IPS DF 4.7 (cell line): ENCODE measurements at regions not wholly inside any gene's neighbourhood (a gene's known extent, or its start where the extent isn't known, plus 50 kb on each side); places are given as distances from the start of the nearest gene placed in this dataset.

Experiments
- DNase-seq: peaks from one replicate; pipeline ENCODE4 v3.0.0-alpha.2; 2013; ENCODE audit warnings: low spot score; ENCODE audit errors: extremely low read depth

- no peak for DNase-seq
Measured at GRCh38 chr18:33863912-33864311, 285.9 kb downstream of the ASXL3 start.

DNA sequence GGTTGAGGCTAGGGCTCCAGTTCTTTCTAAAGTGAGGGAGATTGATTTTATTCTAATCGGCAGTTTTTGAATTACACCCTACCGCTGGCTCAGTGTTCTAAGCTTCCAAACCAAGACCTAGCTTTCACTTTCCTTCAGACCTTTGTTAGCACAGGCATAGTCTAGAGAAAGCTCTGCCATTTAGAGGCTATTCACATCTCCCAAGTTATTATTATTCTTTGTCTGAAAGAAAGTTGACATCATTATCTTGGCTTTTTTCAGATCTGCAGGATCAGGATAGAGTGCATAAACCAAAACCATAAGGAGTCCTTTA lies 276.8 kb downstream of the ASXL3 start:
- no peak for DNase-seq

GRCh38 chr18:33854086-33854826 lies 276.2 kb downstream of the ASXL3 start:
- DNase-seq = no peak

DNA sequence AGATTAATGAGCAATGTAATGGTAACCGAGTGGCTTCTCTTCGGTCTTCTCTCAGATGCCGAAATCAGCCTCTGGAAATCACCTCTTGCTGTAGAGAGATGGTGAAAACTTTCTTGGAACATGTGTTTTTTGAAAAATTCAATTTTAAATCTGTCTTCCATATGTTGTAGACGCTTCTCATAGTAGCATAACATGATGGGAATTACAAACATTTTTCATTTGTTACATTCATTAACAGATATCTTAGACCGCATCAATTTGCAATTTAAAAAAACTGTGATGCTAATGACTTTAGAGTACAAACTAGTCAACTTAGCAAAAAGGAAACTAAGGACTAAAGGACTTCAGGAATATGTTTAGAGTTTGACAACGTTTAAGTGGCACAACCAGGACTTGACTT lies 275.2 kb downstream of the ASXL3 start:
- DNase-seq = no peak

DNA sequence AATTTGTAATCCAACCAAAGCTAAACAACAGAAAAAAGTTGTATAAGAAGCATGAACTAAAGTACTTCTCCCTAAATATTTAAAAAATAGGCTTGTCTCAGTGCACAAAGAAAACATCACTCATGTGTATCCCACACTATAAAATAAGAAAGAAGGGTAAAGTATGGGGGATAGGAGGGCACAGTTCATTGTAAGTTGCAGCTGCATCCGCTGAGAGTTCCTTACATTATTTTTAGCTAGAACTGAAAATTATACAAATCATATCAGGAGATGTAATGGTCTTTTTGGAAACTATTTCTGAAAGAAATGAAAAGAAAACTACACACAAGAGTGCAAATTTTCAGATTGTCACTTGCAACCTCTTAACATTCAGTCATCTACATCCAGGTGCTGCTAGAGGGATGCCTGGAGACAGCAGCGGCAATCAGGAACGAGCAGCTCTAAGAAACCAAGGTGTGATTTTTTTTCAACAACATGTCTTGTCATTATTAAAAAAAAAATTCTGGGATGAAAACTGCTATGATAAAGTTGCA lies 273.6 kb downstream of the ASXL3 start:
- no peak for DNase-seq

DNA sequence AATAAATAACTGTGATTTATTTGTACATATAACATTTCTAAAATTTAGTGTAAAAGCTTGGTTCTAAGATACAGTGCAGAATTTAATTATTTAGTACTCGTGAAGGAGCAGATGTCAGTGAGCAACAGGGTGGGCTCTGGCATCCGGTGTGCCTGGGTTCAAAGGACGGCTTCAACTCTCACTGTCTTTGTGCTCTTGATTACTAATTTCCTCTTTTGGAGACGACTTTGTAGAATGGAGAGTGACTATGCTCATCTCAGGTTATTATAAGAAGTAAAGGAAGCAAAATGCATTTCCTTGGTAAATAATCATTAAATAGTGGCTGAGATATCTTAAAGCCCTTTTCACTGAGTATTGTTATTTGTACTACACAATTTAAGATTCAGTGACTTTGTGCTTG lies 271.7 kb downstream of the ASXL3 start:
- DNase-seq = no peak

- no peak for DNase-seq
Measured at GRCh38 chr18:33844232-33844631, 266.2 kb downstream of the ASXL3 start.

DNA sequence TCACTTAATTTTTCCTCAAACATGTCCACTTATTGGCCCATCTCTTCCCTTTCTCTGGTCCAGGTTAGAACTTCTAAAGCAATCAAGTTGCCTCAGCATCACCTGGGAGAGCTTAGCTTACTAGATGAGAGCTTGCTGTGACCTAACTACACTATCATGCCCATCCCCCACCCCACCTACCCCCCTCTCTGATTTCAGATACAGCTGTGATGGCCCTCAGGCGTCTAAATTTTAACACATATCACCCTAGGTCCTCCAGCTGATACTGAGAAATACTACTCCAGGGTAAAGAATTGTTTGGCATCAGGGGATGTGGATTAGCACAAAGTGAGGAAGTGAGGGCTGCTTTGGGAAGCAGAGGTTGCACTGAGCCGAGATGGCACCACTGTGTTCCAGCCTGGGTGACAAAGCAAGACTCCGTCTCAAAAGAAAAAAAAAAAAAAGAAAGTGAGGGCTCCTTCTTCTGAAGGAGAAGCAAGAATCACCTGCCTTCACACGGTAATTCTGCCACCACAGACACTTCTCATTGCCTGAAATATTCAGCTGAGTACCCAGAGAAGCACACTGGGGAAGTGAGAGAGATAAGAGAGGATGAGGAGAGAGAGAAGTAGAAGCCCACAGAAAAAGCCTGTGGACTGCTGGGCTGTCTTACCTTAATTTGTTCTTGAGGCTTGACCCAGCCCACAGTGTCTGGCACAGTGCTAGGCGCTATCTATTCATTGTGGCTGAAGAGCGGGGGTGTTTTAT lies 263.4 kb downstream of the ASXL3 start:
- no peak for DNase-seq

DNA sequence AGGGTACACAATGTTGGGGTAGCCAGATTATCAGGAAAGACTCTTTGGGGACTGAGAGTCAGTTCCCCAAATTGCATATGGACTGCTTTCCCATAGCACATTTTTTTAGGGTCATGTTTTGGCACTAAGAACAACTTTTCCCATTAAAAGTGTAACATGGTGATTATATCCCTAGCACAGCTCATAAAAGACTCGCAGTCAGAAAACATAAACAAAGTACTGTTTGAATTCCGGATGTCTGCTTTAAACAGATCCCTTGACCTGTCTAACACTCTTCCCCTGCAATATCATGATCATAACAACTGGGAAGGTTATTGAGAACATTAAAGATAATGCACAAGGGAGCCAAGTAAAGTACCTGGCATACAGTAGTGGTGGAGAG lies 262.2 kb downstream of the ASXL3 start:
- DNase-seq = no peak

DNA sequence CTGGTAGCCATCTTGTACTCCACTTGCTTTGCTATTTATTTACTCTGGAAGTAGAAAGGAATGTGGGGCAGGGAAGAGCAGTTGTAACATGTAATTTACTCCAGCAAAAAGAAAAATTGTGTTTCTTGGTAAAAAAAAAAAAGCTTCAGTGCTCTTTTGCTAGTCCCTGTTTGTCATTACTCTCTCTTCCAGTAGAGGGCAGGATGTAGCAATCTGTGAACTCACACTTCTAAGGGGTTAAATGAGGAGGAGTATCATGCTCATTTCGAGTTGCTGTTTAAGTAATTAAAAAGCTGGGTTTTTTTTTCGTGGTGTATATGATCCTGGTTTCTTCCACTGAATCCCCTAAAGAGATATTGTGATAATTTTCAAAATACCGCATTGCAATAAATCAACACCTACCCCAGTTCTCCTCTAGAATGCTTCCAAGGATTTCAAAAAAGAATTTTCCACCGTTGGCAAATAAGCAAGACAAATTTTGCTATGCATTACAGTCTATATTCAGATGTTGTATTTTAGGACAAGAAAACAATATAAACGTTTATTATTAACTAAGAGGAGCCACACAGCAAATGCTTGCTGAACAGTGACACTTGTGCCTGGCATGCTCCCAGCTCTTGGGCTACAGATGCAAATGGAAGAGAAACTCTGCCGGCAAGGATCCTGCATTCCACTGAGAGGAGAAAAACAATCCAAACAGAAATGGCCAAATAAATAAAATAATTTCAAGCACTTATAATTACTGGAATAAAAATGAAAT lies 261.6 kb downstream of the ASXL3 start:
- no peak for DNase-seq

DNA sequence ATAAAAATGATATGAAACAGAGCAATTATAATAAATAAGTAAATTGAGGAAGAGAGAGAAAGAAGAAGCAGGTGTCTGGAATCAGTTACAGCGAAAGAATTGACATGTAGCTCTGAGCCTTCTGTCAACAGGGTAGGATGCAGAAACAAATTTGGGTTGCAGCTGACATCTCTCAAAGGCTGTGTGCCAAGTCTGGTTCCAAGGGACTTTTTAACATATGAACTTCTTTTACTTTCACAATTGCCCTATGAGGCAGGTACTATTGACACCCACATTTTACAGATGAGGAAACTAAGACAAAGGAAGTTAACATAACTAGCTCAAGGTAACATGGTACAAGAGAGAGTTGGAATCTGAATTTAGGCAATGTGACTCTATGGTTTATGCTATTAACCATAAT lies 260.0 kb downstream of the ASXL3 start:
- no peak for DNase-seq

DNA sequence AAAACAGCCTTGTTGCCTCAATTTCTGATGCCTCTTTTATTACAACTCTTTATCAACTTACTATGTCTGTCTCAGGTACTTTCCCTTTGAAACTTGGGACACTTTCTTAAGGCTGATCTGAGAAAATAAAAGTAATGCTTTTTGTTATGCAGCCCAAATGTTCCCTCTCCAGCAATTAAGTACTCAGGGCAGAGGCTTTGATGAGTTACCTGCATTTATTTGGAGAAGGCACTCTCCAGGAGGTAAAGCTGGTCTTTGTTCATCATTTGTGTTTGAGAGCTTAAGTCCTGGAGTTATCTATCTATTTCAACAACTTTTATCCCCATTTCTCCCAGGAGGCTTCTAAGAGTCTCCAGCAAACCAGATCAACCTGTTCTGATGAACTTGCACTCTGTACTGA lies 259.2 kb downstream of the ASXL3 start:
- DNase-seq = no peak

DNA sequence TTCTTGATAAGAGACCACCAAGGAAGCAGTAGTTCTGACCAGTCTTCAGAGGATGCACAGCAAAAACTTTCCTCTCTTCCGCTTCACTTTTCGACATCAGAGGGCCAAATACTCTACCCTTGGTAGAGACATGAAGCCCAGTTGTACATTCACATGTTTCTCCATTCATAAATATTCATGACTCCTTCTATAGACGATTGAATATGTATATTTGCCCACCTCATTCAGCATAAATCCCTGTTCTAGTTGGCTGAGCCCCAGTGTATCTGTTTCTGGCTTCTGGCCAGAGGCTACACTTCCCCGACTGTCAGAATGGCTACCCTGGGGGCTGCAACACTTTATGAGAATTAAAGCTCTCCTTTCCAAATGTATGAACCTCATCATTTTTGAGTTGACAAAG lies 258.5 kb downstream of the ASXL3 start:
- no peak for DNase-seq

- DNase-seq = no peak
Measured at GRCh38 chr18:33835419-33835818, 257.4 kb downstream of the ASXL3 start.

DNA sequence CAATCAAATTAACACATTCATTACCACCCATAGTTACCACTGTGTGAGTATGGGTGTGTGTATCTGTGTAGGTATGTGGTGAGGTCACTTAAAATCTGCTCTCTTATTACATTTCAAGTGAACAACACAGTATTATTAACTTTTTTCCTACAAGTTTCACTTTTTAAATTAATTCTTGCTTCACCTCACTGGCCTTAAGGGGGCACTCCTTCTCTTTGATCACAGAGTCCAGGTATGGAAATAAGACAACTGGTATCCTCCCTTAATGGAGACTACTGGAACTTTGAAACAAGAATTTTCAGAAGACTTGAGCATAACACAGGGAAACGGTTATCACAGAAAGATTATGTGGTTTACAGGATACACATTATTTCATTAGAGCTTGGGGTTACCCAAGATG lies 255.8 kb downstream of the ASXL3 start:
- DNase-seq = no peak

GRCh38 chr18:33831424-33831823 lies 253.4 kb downstream of the ASXL3 start:
- DNase-seq = no peak

- no peak for DNase-seq
Measured at GRCh38 chr18:33830213-33830612, 252.2 kb downstream of the ASXL3 start.

DNA sequence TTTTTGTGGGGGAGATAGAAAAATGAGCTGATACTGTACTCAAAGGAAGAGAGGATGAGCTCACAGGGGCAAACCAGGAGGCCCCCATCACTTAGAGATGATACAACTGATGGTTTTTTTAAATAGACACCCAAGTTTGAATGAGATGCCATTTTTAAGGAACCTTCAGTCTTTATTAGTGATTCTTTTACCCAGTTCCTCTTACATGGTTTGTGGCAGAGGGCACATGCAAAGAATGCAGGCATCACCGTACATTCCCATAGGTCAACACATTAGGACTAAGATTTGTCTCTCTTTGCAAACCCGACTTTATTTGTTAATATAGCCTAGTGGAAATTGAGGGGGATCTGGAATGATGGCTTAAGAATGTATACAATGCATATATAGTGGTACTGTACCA lies 250.9 kb downstream of the ASXL3 start:
- DNase-seq = no peak

GRCh38 chr18:33826151-33826550 lies 248.1 kb downstream of the ASXL3 start:
- no peak for DNase-seq

- no peak for DNase-seq
Measured at GRCh38 chr18:33821503-33821902, 243.5 kb downstream of the ASXL3 start.

GRCh38 chr18:33820517-33821371 lies 242.7 kb downstream of the ASXL3 start:
- DNase-seq = no peak
